Gastroesophageal sphincter (tissue), 3 donors: ENCODE measurements at regions not wholly inside any gene's neighbourhood (a gene's known extent, or its start where the extent isn't known, plus 50 kb on each side); places are given as distances from the start of the nearest gene placed in this dataset.

ENCODE experiments used
- POLR2A ChIP-seq, 2 donors: fragments of 450-650 bp; IDR thresholded peaks; one replicate each; pipeline ENCODE4 v1.6.1; 2017; ENCODE audit warnings: antibody characterized with exemption in 2 of 2, mild to moderate bottlenecking in 2 of 2, moderate library complexity in 1 of 2
- POLR2AphosphoS5 ChIP-seq: sonication (generic); formaldehyde crosslinking; IDR thresholded peaks from one replicate; pipeline ENCODE4 v1.6.1; 2017; ENCODE audit warnings: antibody characterized with exemption
- TF ChIP-seq, protein P1 (sequence below), 4 experiments: fragments of 200-600 bp in 2 of 4; fragments of 450-650 bp in 2 of 4; sonication (generic) in 1 of 4; IDR thresholded peaks; one replicate each; pipeline ENCODE4 v1.5.1; 2017 to 2019; ENCODE audit warnings: antibody characterized with exemption in 4 of 4, mild to moderate bottlenecking in 2 of 4, moderate library complexity in 2 of 4

DNA sequence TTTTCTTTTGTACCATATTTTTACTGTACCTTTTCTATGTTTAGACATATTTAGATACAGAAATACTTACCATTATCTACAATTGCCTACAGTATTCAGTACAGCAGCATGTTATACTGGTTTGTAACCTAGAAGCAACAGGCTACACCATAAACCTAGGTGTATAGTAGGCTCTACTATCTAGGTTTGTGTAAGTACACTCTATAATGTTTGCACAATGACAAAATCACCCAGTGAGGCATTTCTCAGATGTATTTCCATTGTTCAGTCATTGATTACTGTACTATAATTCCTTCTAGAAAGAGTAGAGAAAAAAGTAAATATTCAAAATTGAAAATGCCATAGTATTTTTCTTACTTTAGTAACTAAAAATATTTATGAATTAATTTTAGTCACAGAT is 490.1 kb upstream of the REG3G start:
- TF ChIP-seq POLR2AphosphoS5 (no peak), POLR2A (IDR thresholded peaks at IDR 0.05) (no peak)
- TF ChIP-seq, protein P1, sequence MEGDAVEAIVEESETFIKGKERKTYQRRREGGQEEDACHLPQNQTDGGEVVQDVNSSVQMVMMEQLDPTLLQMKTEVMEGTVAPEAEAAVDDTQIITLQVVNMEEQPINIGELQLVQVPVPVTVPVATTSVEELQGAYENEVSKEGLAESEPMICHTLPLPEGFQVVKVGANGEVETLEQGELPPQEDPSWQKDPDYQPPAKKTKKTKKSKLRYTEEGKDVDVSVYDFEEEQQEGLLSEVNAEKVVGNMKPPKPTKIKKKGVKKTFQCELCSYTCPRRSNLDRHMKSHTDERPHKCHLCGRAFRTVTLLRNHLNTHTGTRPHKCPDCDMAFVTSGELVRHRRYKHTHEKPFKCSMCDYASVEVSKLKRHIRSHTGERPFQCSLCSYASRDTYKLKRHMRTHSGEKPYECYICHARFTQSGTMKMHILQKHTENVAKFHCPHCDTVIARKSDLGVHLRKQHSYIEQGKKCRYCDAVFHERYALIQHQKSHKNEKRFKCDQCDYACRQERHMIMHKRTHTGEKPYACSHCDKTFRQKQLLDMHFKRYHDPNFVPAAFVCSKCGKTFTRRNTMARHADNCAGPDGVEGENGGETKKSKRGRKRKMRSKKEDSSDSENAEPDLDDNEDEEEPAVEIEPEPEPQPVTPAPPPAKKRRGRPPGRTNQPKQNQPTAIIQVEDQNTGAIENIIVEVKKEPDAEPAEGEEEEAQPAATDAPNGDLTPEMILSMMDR (IDR thresholded peaks at IDR 0.05) = no peak
